ENCODE measurements at regions not wholly inside any gene's neighbourhood (a gene's known extent, or its start where the extent isn't known, plus 50 kb on each side); places are given as distances from the start of the nearest gene placed in this dataset.
A peak's percentile ranks its signal among the peaks of the same experiment; 100 is the strongest.

GRCh38 chr17:65366102-65366844, 195.2 kb downstream of the AXIN2 start:
- Histone ChIP-seq H4K91ac (ENCODE audit: low read depth, low read length, poor library complexity) (no peak overlapping the region), H3K9ac (ENCODE audit: low read depth, low read length, poor library complexity) (no peak overlapping the region), H3K4ac (ENCODE audit: low read length) (no peak overlapping the region), H3K9me3 (replicated peaks in 1 of 2; ENCODE audit: control insufficient read depth in 2 of 2, insufficient read depth in 1 of 2, low read depth in 1 of 2, low read length in 2 of 2) (peaks cover 3 to 8% of the 10 kb centered on the region in 2 donors), H3K4me3 (ENCODE audit: low read length in 2 of 2) (no peak overlapping the region), H2BK5ac (ENCODE audit: low read length) (no peak overlapping the region), H2AK5ac (ENCODE audit: low read depth, low read length) (no peak overlapping the region), H3K27ac (replicated peaks; ENCODE audit: low read length) (no peak overlapping the region), H3K27me3 (ENCODE audit: control insufficient read depth in 3 of 3, insufficient read depth in 3 of 3, low read depth in 1 of 3, low read length in 3 of 3) (no peaks in the 10 kb centered on the region), H3K18ac (ENCODE audit: low read length) (no peak overlapping the region), H3K36me3 (replicated peaks in 1 of 2; ENCODE audit: control insufficient read depth in 2 of 2, insufficient read depth in 2 of 2, low read length in 2 of 2) (no peaks in the 10 kb centered on the region), H2BK120ac (ENCODE audit: low read depth, low read length) (no peak overlapping the region), H3K23ac (ENCODE audit: low read depth, low read length, poor library complexity) (no peak overlapping the region), H2AFZ (ENCODE audit: low read length) (no peak overlapping the region), H2BK15ac (ENCODE audit: low read length) (no peak overlapping the region), H3K4me2 (ENCODE audit: insufficient read depth, low read length, poor library complexity, severe bottlenecking) (no peak overlapping the region), H4K8ac (ENCODE audit: low read depth, low read length) (no peak overlapping the region), H3K79me1 (ENCODE audit: low read depth, low read length) (no peaks in the 10 kb centered on the region), H3K4me1 (ENCODE audit: control insufficient read depth in 2 of 2, insufficient read depth in 1 of 2, low read depth in 1 of 2, low read length in 2 of 2) (peaks cover 4 to 6% of the 10 kb centered on the region in 2 donors), H3K14ac (ENCODE audit: low read length) (no peak overlapping the region), H2BK12ac (ENCODE audit: low read length) (no peak overlapping the region)
- WGBS, 2 donors (ENCODE audit: extremely low coverage in 2 of 2, insufficient read length in 2 of 2, insufficient replicate concordance in 1 of 2) = no CpG with 5 or more reads among the region's 15 CpGs
- no peak for DNase-seq (ENCODE audit: low spot score)

- H3K4me3 ChIP-seq (ENCODE audit: low read length in 2 of 2) = no peak overlapping the region
- H3K18ac ChIP-seq (ENCODE audit: low read length) = peak overlapping the region; percentile 29
Measured at GRCh38 chr17:65365169-65365568, 196.3 kb downstream of the AXIN2 start.

GRCh38 chr17:65364438-65364837, 197.0 kb downstream of the AXIN2 start:
- Histone ChIP-seq H3K27me3 (ENCODE audit: control insufficient read depth in 3 of 3, insufficient read depth in 3 of 3, low read depth in 1 of 3, low read length in 3 of 3) (no peaks in the 10 kb centered on the region), H3K23ac (ENCODE audit: low read depth, low read length, poor library complexity) (no peak overlapping the region), H3K4me3 (ENCODE audit: low read length in 2 of 2) (no peak overlapping the region), H2AFZ (ENCODE audit: low read length) (peak overlapping the region; percentile 84), H2BK5ac (ENCODE audit: low read length) (no peak overlapping the region), H3K36me3 (replicated peaks in 1 of 2; ENCODE audit: control insufficient read depth in 2 of 2, insufficient read depth in 2 of 2, low read length in 2 of 2) (no peaks in the 10 kb centered on the region), H2BK120ac (ENCODE audit: low read depth, low read length) (no peak overlapping the region), H3K4ac (ENCODE audit: low read length) (no peak overlapping the region), H3K18ac (ENCODE audit: low read length) (peak overlapping the region; percentile 21), H3K4me1 (ENCODE audit: control insufficient read depth in 2 of 2, insufficient read depth in 1 of 2, low read depth in 1 of 2, low read length in 2 of 2) (peaks cover 3 to 6% of the 10 kb centered on the region in 2 donors), H4K91ac (ENCODE audit: low read depth, low read length, poor library complexity) (no peak overlapping the region), H3K4me2 (ENCODE audit: insufficient read depth, low read length, poor library complexity, severe bottlenecking) (no peak overlapping the region), H4K8ac (ENCODE audit: low read depth, low read length) (no peak overlapping the region), H3K9me3 (replicated peaks in 1 of 2; ENCODE audit: control insufficient read depth in 2 of 2, insufficient read depth in 1 of 2, low read depth in 1 of 2, low read length in 2 of 2) (peaks cover 3 to 8% of the 10 kb centered on the region in 2 donors), H2BK12ac (ENCODE audit: low read length) (no peak overlapping the region), H3K79me1 (ENCODE audit: low read depth, low read length) (no peaks in the 10 kb centered on the region), H2AK5ac (ENCODE audit: low read depth, low read length) (no peak overlapping the region), H3K27ac (replicated peaks; ENCODE audit: low read length) (no peak overlapping the region), H3K9ac (ENCODE audit: low read depth, low read length, poor library complexity) (no peak overlapping the region), H3K14ac (ENCODE audit: low read length) (no peak overlapping the region), H2BK15ac (ENCODE audit: low read length) (no peak overlapping the region)
- no peak for DNase-seq (ENCODE audit: low spot score)
- WGBS, 2 donors (ENCODE audit: extremely low coverage in 2 of 2, insufficient read length in 2 of 2, insufficient replicate concordance in 1 of 2) = no CpG with 5 or more reads among the region's 7 CpGs

More at GRCh38 chr17:65365169-65365568, 196.3 kb downstream of the AXIN2 start:
- Histone ChIP-seq H2BK15ac (ENCODE audit: low read length) (no peak overlapping the region), H2BK120ac (ENCODE audit: low read depth, low read length) (no peak overlapping the region), H3K4me2 (ENCODE audit: insufficient read depth, low read length, poor library complexity, severe bottlenecking) (no peak overlapping the region), H3K79me1 (ENCODE audit: low read depth, low read length) (no peaks in the 10 kb centered on the region), H3K4ac (ENCODE audit: low read length) (no peak overlapping the region), H3K9me3 (replicated peaks in 1 of 2; ENCODE audit: control insufficient read depth in 2 of 2, insufficient read depth in 1 of 2, low read depth in 1 of 2, low read length in 2 of 2) (peaks cover 3 to 8% of the 10 kb centered on the region in 2 donors), H3K14ac (ENCODE audit: low read length) (no peak overlapping the region), H2BK5ac (ENCODE audit: low read length) (no peak overlapping the region), H3K4me1 (ENCODE audit: control insufficient read depth in 2 of 2, insufficient read depth in 1 of 2, low read depth in 1 of 2, low read length in 2 of 2) (peaks cover 3 to 6% of the 10 kb centered on the region in 2 donors), H4K8ac (ENCODE audit: low read depth, low read length) (no peak overlapping the region), H3K36me3 (replicated peaks in 1 of 2; ENCODE audit: control insufficient read depth in 2 of 2, insufficient read depth in 2 of 2, low read length in 2 of 2) (no peaks in the 10 kb centered on the region), H3K23ac (ENCODE audit: low read depth, low read length, poor library complexity) (no peak overlapping the region), H2AFZ (ENCODE audit: low read length) (peak overlapping the region; percentile 84), H3K9ac (ENCODE audit: low read depth, low read length, poor library complexity) (no peak overlapping the region), H3K27ac (replicated peaks; ENCODE audit: low read length) (no peak overlapping the region), H3K27me3 (ENCODE audit: control insufficient read depth in 3 of 3, insufficient read depth in 3 of 3, low read depth in 1 of 3, low read length in 3 of 3) (no peaks in the 10 kb centered on the region), H2AK5ac (ENCODE audit: low read depth, low read length) (no peak overlapping the region), H4K91ac (ENCODE audit: low read depth, low read length, poor library complexity) (no peak overlapping the region), H2BK12ac (ENCODE audit: low read length) (no peak overlapping the region)
- WGBS, 2 donors (ENCODE audit: extremely low coverage in 2 of 2, insufficient read length in 2 of 2, insufficient replicate concordance in 1 of 2) = no CpG with 5 or more reads among the region's 11 CpGs
- no peak for DNase-seq (ENCODE audit: low spot score)

GRCh38 chr17:65362826-65363225, 198.6 kb downstream of the AXIN2 start:
- no peak overlapping the region for H3K4me2 ChIP-seq (ENCODE audit: insufficient read depth, low read length, poor library complexity, severe bottlenecking)
- no peaks in the 10 kb centered on the region for H3K36me3 ChIP-seq (replicated peaks in 1 of 2; ENCODE audit: control insufficient read depth in 2 of 2, insufficient read depth in 2 of 2, low read length in 2 of 2)
- H3K4me1 ChIP-seq (ENCODE audit: control insufficient read depth in 2 of 2, insufficient read depth in 1 of 2, low read depth in 1 of 2, low read length in 2 of 2) = peaks cover 3 to 6% of the 10 kb centered on the region in 2 donors
- H3K9ac ChIP-seq (ENCODE audit: low read depth, low read length, poor library complexity) = no peak overlapping the region
- H3K4ac ChIP-seq (ENCODE audit: low read length) = no peak overlapping the region
- no peaks in the 10 kb centered on the region for H3K27me3 ChIP-seq (ENCODE audit: control insufficient read depth in 3 of 3, insufficient read depth in 3 of 3, low read depth in 1 of 3, low read length in 3 of 3)
- no peak for DNase-seq (ENCODE audit: low spot score)
- H3K27ac ChIP-seq (replicated peaks; ENCODE audit: low read length) = no peak overlapping the region
- no peak overlapping the region for H2BK5ac ChIP-seq (ENCODE audit: low read length)
- H3K4me3 ChIP-seq (ENCODE audit: low read length in 2 of 2) = no peak overlapping the region
- no peak overlapping the region for H3K14ac ChIP-seq (ENCODE audit: low read length)
- H2BK120ac ChIP-seq (ENCODE audit: low read depth, low read length) = no peak overlapping the region
- no peak overlapping the region for H2BK15ac ChIP-seq (ENCODE audit: low read length)
- H2AK5ac ChIP-seq (ENCODE audit: low read depth, low read length) = no peak overlapping the region
- H4K8ac ChIP-seq (ENCODE audit: low read depth, low read length) = no peak overlapping the region
- H3K79me1 ChIP-seq (ENCODE audit: low read depth, low read length) = no peaks in the 10 kb centered on the region
- H3K23ac ChIP-seq (ENCODE audit: low read depth, low read length, poor library complexity) = no peak overlapping the region
- no peak overlapping the region for H2AFZ ChIP-seq (ENCODE audit: low read length)
- no peak overlapping the region for H4K91ac ChIP-seq (ENCODE audit: low read depth, low read length, poor library complexity)
- H3K9me3 ChIP-seq (replicated peaks in 1 of 2; ENCODE audit: control insufficient read depth in 2 of 2, insufficient read depth in 1 of 2, low read depth in 1 of 2, low read length in 2 of 2) = peaks cover 3 to 8% of the 10 kb centered on the region in 2 donors
- H3K18ac ChIP-seq (ENCODE audit: low read length) = no peak overlapping the region
- WGBS, 2 donors (ENCODE audit: extremely low coverage in 2 of 2, insufficient read length in 2 of 2, insufficient replicate concordance in 1 of 2) = no CpG with 5 or more reads among the region's 2 CpGs
- H2BK12ac ChIP-seq (ENCODE audit: low read length) = no peak overlapping the region

Measured in neuronal stem cell (in vitro differentiated cells).